WERI-Rb-1 (cell line): ENCODE measurements at regions not wholly inside any gene's neighbourhood (a gene's known extent, or its start where the extent isn't known, plus 50 kb on each side); places are given as distances from the start of the nearest gene placed in this dataset.
"Not testable (repeated sequence)": the region's sequence is repeated elsewhere in the genome, so short reads cannot be mapped to it uniquely, and the experiment has no call there.

Experiments
- DNase-seq: peaks from one replicate; pipeline ENCODE4 v3.0.0-alpha.2; 2020
- H3K27ac ChIP-seq: fragments of 250-450 bp; sonication (Bioruptor Pico); 2 replicates; pipeline ENCODE4 v1.5.1; 2020; ENCODE audit warnings: mild to moderate bottlenecking, moderate library complexity
- H3K27me3 ChIP-seq: fragments of 250-450 bp; sonication (Bioruptor Pico); 2 replicates; pipeline ENCODE4 v1.5.1; 2021; ENCODE audit warnings: mild to moderate bottlenecking, low read depth, moderate library complexity; ENCODE audit not compliant: insufficient read depth, severe bottlenecking
- H3K36me3 ChIP-seq: fragments of 250-450 bp; sonication (Bioruptor Pico); 2 replicates; pipeline ENCODE4 v1.5.1; 2020; ENCODE audit warnings: mild to moderate bottlenecking, moderate library complexity
- H3K4me3 ChIP-seq: 2 replicates; pipeline ENCODE4 v1.5.1; 2011; ENCODE audit warnings: low read depth, mild to moderate bottlenecking, control low read depth, low read length
- H3K9me3 ChIP-seq: fragments of 250-450 bp; sonication (Bioruptor Pico); 2 replicates; pipeline ENCODE4 v1.5.1; 2021; ENCODE audit warnings: mild to moderate bottlenecking, moderate library complexity; ENCODE audit not compliant: severe bottlenecking
- TF ChIP-seq, protein P1 (sequence below): IDR thresholded peaks from 2 replicates; pipeline ENCODE4 v1.5.1; 2011; ENCODE audit warnings: low read depth, mild to moderate bottlenecking, control low read depth, inconsistent platforms, low read length

DNA sequence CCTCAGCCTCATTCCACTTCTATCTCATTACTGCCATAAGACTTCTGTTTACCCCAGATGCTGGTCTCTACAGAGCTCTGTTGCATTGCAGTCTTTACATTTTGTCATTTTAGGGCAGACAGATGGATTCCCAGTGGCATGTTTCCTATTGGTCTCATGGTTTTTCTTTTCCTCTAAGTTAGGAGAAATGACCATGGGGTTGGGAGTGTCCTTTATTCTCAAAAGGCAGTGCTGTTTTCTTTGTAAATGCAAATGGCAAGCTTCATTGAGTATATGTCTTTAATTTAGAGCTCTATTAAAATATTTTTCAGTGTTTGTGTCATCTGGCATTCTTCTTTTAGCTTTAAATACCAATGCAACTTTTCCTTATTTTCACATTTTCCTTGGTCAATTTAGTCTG, 57.0 kb downstream of the MSTN start:
- no peaks in the 10 kb centered on the region for H3K9me3 ChIP-seq
- no peak overlapping the region for H3K4me3 ChIP-seq
- no peaks in the 10 kb centered on the region for H3K27me3 ChIP-seq
- no peaks in the 10 kb centered on the region for H3K36me3 ChIP-seq
- no peak overlapping the region for H3K27ac ChIP-seq
- DNase-seq = no peak
- TF ChIP-seq, protein P1, sequence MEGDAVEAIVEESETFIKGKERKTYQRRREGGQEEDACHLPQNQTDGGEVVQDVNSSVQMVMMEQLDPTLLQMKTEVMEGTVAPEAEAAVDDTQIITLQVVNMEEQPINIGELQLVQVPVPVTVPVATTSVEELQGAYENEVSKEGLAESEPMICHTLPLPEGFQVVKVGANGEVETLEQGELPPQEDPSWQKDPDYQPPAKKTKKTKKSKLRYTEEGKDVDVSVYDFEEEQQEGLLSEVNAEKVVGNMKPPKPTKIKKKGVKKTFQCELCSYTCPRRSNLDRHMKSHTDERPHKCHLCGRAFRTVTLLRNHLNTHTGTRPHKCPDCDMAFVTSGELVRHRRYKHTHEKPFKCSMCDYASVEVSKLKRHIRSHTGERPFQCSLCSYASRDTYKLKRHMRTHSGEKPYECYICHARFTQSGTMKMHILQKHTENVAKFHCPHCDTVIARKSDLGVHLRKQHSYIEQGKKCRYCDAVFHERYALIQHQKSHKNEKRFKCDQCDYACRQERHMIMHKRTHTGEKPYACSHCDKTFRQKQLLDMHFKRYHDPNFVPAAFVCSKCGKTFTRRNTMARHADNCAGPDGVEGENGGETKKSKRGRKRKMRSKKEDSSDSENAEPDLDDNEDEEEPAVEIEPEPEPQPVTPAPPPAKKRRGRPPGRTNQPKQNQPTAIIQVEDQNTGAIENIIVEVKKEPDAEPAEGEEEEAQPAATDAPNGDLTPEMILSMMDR = no peak

DNA sequence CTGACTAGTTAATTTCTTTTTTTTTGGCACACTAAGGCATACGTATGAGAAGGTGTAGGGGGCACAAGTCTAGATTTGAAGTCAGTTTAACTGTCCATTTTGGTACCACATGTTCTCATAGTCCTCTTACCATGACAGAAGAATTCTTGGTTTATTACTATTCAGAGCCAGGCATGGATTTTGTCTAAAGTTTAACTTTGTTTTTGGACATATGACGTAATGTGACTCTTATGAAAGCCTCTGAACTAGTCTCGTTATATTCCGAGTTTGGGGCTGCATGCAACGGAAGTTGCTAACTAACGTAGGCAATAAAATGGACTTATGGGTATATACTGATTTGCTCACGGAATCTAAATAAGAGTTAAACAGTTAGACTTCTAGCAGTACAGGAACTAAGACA, 62.9 kb downstream of the MSTN start:
- H3K9me3 ChIP-seq = peaks cover 2% of the 10 kb centered on the region
- H3K27ac ChIP-seq = no peak overlapping the region
- H3K36me3 ChIP-seq = no peaks in the 10 kb centered on the region
- DNase-seq = no peak
- H3K4me3 ChIP-seq = no peak overlapping the region
- TF ChIP-seq, protein P1 = no peak
- H3K27me3 ChIP-seq = no peaks in the 10 kb centered on the region

DNA sequence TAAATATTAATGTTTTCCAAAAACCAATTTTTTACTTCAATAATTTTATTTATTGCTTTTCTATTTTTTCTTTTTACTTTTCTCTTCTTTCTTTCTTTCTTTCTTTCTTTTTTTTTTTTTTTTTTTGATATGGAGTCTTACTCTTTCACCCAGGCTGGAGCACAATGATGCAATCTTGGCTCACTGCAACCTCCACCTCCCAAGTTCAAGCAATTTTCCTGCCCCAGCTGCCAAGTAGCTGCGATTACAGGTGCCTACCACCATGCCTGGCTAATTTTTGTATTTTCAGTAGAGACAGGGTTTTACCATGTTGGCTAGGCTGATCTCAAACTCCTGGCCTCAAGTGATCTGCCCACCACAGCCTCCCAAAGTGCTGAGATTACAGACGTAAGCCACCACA, 63.9 kb downstream of the MSTN start:
- not testable (repeated sequence) for H3K27me3 ChIP-seq, DNase-seq, H3K27ac ChIP-seq, H3K4me3 ChIP-seq, H3K9me3 ChIP-seq, H3K36me3 ChIP-seq

DNA sequence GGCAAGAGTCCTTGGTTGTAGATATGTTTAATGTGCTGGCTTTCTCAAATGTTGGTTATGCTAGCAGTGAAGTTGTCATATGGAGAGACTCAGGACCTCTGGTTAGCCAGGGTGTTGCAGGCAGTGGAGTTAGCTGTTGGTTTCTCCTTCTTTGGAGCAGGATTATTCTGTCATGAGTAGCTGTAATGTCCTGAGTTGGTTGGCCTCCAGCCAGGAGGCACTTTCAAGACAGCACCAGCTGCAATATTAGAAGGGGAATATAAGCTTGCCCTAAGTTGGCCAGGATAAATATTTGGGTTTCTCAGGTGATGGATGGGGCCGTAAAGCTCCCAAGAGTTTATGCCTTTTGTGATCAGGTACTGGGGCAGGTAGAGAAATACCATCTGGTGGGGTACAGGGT, 65.5 kb downstream of the MSTN start:
- DNase-seq = no peak
- Histone ChIP-seq H3K27me3 (no peaks in the 10 kb centered on the region), H3K4me3 (no peak overlapping the region), H3K36me3 (no peaks in the 10 kb centered on the region), H3K27ac (no peak overlapping the region), H3K9me3 (peaks cover 2% of the 10 kb centered on the region)
- TF ChIP-seq, protein P1 = no peak

DNA sequence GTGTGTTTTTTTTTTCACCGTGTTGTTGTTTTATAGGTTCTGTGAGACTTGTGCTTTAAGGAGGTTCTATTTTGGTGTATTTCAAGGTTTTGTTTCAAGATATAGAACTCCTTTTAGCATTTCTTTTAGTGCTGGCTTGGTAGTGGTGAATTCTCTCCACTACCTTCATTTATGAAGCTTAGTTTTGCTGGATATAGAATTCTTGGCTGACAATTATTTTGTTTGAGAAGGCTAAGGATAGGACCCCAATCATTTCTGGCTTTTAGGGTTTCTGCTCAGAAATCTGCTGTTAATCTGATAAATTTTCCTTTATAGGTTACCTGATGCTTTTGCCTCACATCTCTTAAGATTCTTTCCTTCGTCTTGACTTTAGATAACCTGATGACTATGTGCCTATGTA, 66.8 kb downstream of the MSTN start:
- no peak overlapping the region for H3K4me3 ChIP-seq
- H3K9me3 ChIP-seq = peaks cover 2% of the 10 kb centered on the region
- H3K36me3 ChIP-seq = no peaks in the 10 kb centered on the region
- no peaks in the 10 kb centered on the region for H3K27me3 ChIP-seq
- H3K27ac ChIP-seq = no peak overlapping the region
- DNase-seq = no peak
- TF ChIP-seq, protein P1 = no peak

DNA sequence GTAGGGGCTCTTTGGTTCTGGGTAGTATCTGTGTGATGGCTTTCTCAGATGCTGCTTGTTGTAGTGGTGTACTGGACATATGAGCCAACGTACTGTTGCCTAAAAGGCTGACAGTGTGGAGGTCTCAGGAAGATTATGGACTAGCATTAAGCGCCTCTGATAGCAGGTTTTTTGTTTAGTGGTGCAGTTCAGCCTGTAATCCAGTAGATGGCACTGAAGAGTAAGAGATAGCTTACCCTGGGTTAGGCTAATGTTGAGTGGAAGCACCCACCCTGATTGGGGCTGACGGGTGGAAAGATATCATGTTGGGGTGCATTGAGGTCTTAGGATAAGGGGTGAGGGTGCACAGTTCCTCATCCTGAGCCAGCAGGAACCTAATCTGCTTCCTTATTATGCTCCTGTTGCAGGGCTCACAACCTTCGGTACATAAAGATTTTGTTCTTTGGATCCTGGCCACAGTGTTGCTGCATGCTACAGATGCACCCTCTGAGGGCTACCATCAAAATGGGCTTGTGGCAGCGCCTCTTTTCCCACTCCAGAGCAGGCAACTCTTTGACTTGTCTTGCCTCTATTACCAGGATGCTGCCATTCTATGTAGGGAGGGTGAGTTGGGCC, 79.6 kb downstream of the MSTN start:
- Histone ChIP-seq H3K36me3 (no peaks in the 10 kb centered on the region), H3K9me3 (peaks cover 12% of the 10 kb centered on the region), H3K27ac (no peak overlapping the region), H3K27me3 (no peaks in the 10 kb centered on the region), H3K4me3 (no peak overlapping the region)
- TF ChIP-seq, protein P1 = peak; percentile 70
- DNase-seq = peak; percentile 17
